CD4-positive, alpha-beta T cell (primary cell): ENCODE measurements at regions not wholly inside any gene's neighbourhood (a gene's known extent, or its start where the extent isn't known, plus 50 kb on each side); places are given as distances from the start of the nearest gene placed in this dataset.

Experiments used
- ATAC-seq: fragments of 200-7000 bp; cut with Tn5 transposase; one replicate; pipeline ENCODE4 v1.10.0; 2022; ENCODE audit warnings: mild to moderate bottlenecking; ENCODE audit not compliant: poor library complexity
- CTCF ChIA-PET: fragments of 350-600 bp; sonication (Branson Sonifier 250); formaldehyde crosslinking; loops from one replicate; lab custom pipeline; 2021; ENCODE audit warnings: antibody characterized with exemption, inconsistent platforms; lab: Charles Lee
- POLR2A ChIA-PET: fragments of 350-600 bp; sonication (Branson Sonifier 250); formaldehyde crosslinking; loops from one replicate; lab custom pipeline; 2021; ENCODE audit warnings: antibody characterized with exemption, inconsistent platforms; lab: Charles Lee
- DNase-seq, 14 experiments: peaks; one replicate each; pipeline ENCODE4 v3.0.0-alpha.2; 2013 to 2020; ENCODE audit warnings: mixed read lengths in 2 of 14
- H3K27ac ChIP-seq, 2 donors: one replicate each; pipeline versions ENCODE4 v1.5.1 to v1.7.0; 2013; ENCODE audit warnings: low read length in 2 of 2, low read depth in 1 of 2, mild to moderate bottlenecking in 1 of 2
- H3K27me3 ChIP-seq, 2 experiments: 1 replicate in 1 of 2; 2 replicates in 1 of 2; pipeline versions ENCODE4 v1.6.1 to v1.7.0; 2013; ENCODE audit warnings: low read length in 2 of 2, control low read depth in 1 of 2, mild to moderate bottlenecking in 1 of 2, moderate library complexity in 1 of 2; ENCODE audit not compliant: insufficient read depth in 2 of 2, control insufficient read depth in 1 of 2
- H3K36me3 ChIP-seq: one replicate; pipeline ENCODE4 v1.6.1; 2013; ENCODE audit warnings: low read length, control low read depth; ENCODE audit not compliant: insufficient read depth
- H3K4me1 ChIP-seq: one replicate; pipeline ENCODE4 v1.6.1; 2013; ENCODE audit warnings: low read length, control low read depth; ENCODE audit not compliant: insufficient read depth
- H3K4me3 ChIP-seq: one replicate; pipeline ENCODE4 v1.5.1; 2013; ENCODE audit warnings: mild to moderate bottlenecking, low read length, moderate library complexity
- H3K9me3 ChIP-seq, 2 experiments: 1 replicate in 1 of 2; 2 replicates in 1 of 2; pipeline versions ENCODE4 v1.6.1 to v1.7.0; 2013; ENCODE audit warnings: low read length in 2 of 2, mild to moderate bottlenecking in 2 of 2, control low read depth in 1 of 2, moderate library complexity in 1 of 2; ENCODE audit not compliant: control insufficient read depth in 1 of 2, insufficient read depth in 1 of 2
- H3K27ac Mint-ChIP-seq: one replicate; pipeline ENCODE4 v1.8.0; 2020; ENCODE audit warnings: mixed read lengths
- H3K27me3 Mint-ChIP-seq: one replicate; pipeline ENCODE4 v1.8.0; 2021; ENCODE audit warnings: mixed read lengths
- H3K36me3 Mint-ChIP-seq: one replicate; pipeline ENCODE4 v1.8.0; 2021; ENCODE audit warnings: low read depth, mixed read lengths
- H3K4me1 Mint-ChIP-seq: one replicate; pipeline ENCODE4 v1.8.0; 2021; ENCODE audit warnings: low read depth, mixed read lengths
- H3K4me3 Mint-ChIP-seq: one replicate; pipeline ENCODE4 v1.8.0; 2020; ENCODE audit warnings: mild to moderate bottlenecking, mixed read lengths
- H3K9me3 Mint-ChIP-seq: one replicate; pipeline ENCODE4 v1.8.0; 2020; ENCODE audit warnings: mixed read lengths
- intact Hi-C, 2 experiments: fragments of 100-400 bp; cut with DNase I in 1 of 2; cut with micrococcal nuclease in 1 of 2; formaldehyde crosslinking; loops; one replicate each; pipeline versions ENCODE4 v1.15.1 to v1.9.0; 2023 to 2025; cut with DNase I, micrococcal nuclease
- TF ChIP-seq, protein P1 (sequence below): fragments of 200-600 bp; IDR thresholded peaks from one replicate; pipeline ENCODE4 v1.8.0; 2022; ENCODE audit warnings: antibody characterized with exemption, mild to moderate bottlenecking

DNA sequence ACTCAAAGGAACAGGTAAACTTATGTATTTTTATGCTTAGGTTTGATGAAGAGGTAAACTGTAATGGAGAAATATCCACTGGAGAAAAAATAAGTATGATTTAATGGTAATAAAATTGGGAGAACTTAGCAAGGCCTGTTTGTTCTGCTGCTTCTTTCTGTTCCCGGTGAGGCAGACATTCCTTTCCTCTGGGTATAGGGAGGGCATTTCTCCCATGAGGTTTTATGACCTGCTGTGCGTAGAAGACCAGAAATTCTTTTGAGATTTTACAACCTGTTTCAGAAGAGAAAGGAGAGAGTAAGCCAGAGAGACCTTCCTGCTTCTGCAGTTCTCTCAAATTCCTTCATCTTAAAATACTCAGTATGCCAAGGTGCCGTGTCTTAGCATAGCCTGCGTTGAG lies 139.4 kb upstream of the RMST start:
- Histone ChIP-seq H3K4me3 (no peak overlapping the region), H3K27ac (no peak overlapping the region), H3K4me1 (no peaks in the 10 kb centered on the region), H3K27me3 (no peaks in the 10 kb centered on the region), H3K36me3 (no peaks in the 10 kb centered on the region), H3K9me3 (no peaks in the 10 kb centered on the region)
- ChIA-PET CTCF (no interaction called here), POLR2A (no interaction called here)
- DNase-seq, result no peak
- no peak for ATAC-seq
- Mint-ChIP-seq H3K9me3 (no peaks in the 10 kb centered on the region), H3K36me3 (no peaks in the 10 kb centered on the region), H3K27me3 (peaks cover 40% of the 10 kb centered on the region), H3K4me3 (no peak overlapping the region), H3K4me1 (no peaks in the 10 kb centered on the region), H3K27ac (no peak overlapping the region)
- TF ChIP-seq, protein P1, sequence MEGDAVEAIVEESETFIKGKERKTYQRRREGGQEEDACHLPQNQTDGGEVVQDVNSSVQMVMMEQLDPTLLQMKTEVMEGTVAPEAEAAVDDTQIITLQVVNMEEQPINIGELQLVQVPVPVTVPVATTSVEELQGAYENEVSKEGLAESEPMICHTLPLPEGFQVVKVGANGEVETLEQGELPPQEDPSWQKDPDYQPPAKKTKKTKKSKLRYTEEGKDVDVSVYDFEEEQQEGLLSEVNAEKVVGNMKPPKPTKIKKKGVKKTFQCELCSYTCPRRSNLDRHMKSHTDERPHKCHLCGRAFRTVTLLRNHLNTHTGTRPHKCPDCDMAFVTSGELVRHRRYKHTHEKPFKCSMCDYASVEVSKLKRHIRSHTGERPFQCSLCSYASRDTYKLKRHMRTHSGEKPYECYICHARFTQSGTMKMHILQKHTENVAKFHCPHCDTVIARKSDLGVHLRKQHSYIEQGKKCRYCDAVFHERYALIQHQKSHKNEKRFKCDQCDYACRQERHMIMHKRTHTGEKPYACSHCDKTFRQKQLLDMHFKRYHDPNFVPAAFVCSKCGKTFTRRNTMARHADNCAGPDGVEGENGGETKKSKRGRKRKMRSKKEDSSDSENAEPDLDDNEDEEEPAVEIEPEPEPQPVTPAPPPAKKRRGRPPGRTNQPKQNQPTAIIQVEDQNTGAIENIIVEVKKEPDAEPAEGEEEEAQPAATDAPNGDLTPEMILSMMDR, result no peak
- intact Hi-C loops, result no loop called here

DNA sequence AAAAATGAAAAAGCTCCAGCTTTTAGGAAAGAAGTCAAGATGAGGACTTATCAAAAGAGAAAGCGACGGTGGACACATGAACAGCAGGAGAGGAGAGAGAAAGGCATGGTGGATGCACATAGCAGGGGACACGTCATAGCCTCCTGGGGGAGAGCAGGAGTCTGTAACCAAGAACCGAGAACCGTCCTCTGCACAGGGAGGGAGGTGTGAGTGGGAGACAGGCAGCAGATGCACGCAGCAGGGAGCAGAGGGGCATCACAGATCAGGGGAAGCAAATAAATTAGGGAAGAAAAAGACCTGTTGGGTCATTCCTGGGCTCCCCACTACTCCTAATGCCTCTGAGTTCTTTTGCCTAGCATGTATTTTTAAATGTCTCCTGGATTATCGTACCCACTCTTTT lies 138.1 kb upstream of the RMST start:
- Mint-ChIP-seq H3K36me3 (no peaks in the 10 kb centered on the region), H3K4me3 (no peak overlapping the region), H3K9me3 (no peaks in the 10 kb centered on the region), H3K27me3 (peaks cover 40% of the 10 kb centered on the region), H3K4me1 (no peaks in the 10 kb centered on the region), H3K27ac (no peak overlapping the region)
- H3K27me3 ChIP-seq, result no peaks in the 10 kb centered on the region
- no peaks in the 10 kb centered on the region for H3K36me3 ChIP-seq
- H3K4me1 ChIP-seq, result no peaks in the 10 kb centered on the region
- ChIA-PET POLR2A (no interaction called here), CTCF (interaction anchor here (0.9 to 1.0 kb wide), 2 partner anchors 15 to 18 kb away, joined by 3 read pairs; no protein-coding TSS in a partner anchor)
- DNase-seq (no peak), ATAC-seq (no peak)
- H3K27ac ChIP-seq, result no peak overlapping the region
- H3K4me3 ChIP-seq, result no peak overlapping the region
- no peaks in the 10 kb centered on the region for H3K9me3 ChIP-seq
- TF ChIP-seq, protein P1, result no peak
- intact Hi-C loops, result no loop called here

DNA sequence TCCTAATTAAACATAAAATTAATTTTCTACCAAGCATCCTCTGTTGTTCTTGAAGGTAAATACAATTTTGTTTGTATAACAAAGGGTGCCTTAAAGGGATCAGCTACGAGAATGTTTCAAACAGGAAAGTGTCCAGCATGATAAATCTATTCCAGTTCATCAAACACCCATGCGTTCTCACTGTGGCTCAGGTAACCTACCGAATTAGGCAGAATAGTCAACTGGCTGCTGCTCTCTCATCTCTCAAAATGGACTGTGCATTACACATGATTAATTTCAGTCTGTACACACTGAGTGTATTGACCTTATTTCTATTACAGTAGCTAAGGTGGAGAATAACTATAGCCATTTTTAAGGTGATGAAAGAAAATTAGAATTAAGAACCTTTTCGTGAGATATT lies 127.5 kb upstream of the RMST start:
- DNase-seq, result no peak
- H3K4me3 ChIP-seq, result no peak overlapping the region
- TF ChIP-seq, protein P1, result no peak

More for the DNA sequence above, 127.5 kb upstream of the RMST start:
- Mint-ChIP-seq H3K36me3 (no peaks in the 10 kb centered on the region), H3K27me3 (peaks cover 23% of the 10 kb centered on the region), H3K27ac (no peak overlapping the region), H3K4me3 (no peak overlapping the region), H3K4me1 (no peaks in the 10 kb centered on the region), H3K9me3 (no peaks in the 10 kb centered on the region)
- no peak for ATAC-seq
- intact Hi-C loops, result no loop called here
- Histone ChIP-seq H3K9me3 (no peaks in the 10 kb centered on the region), H3K27me3 (no peaks in the 10 kb centered on the region), H3K4me1 (no peaks in the 10 kb centered on the region), H3K27ac (no peak overlapping the region), H3K36me3 (no peaks in the 10 kb centered on the region)
- POLR2A ChIA-PET, result no interaction called here
- CTCF ChIA-PET, result interaction anchor here (1.3 kb wide), 1 partner anchor 27 kb away, joined by 3 read pairs; no protein-coding TSS in a partner anchor
